Glutamatergic neuron (in vitro differentiated cells): ENCODE measurements at regions not wholly inside any gene's neighbourhood (a gene's known extent, or its start where the extent isn't known, plus 50 kb on each side); places are given as distances from the start of the nearest gene placed in this dataset.
"Not testable (repeated sequence)": the region's sequence is repeated elsewhere in the genome, so short reads cannot be mapped to it uniquely, and the experiment has no call there.

Experiments used
- DNase-seq: peaks from one replicate; pipeline ENCODE4 v3.0.0; 2022
- H3K27ac Mint-ChIP-seq: one replicate; pipeline ENCODE4 v1.8.0; 2020; ENCODE audit warnings: mild to moderate bottlenecking, mixed read lengths, inconsistent platforms; ENCODE audit not compliant: unreplicated experiment
- H3K27me3 Mint-ChIP-seq: one replicate; pipeline ENCODE4 v1.8.0; 2020; ENCODE audit warnings: mild to moderate bottlenecking, moderate library complexity, mixed read lengths, inconsistent platforms; ENCODE audit not compliant: unreplicated experiment
- H3K36me3 Mint-ChIP-seq: one replicate; pipeline ENCODE4 v1.8.0; 2020; ENCODE audit warnings: mild to moderate bottlenecking, mixed read lengths, inconsistent platforms; ENCODE audit not compliant: unreplicated experiment
- H3K4me1 Mint-ChIP-seq: one replicate; pipeline ENCODE4 v1.8.0; 2020; ENCODE audit warnings: mild to moderate bottlenecking, low read depth, mixed read lengths, inconsistent platforms; ENCODE audit not compliant: unreplicated experiment
- H3K4me3 Mint-ChIP-seq: one replicate; pipeline ENCODE4 v1.8.0; 2020; ENCODE audit warnings: mild to moderate bottlenecking, mixed read lengths, inconsistent platforms; ENCODE audit not compliant: unreplicated experiment
- H3K9me3 Mint-ChIP-seq: one replicate; pipeline ENCODE4 v1.8.0; 2020; ENCODE audit warnings: mild to moderate bottlenecking, moderate library complexity, mixed read lengths, inconsistent platforms; ENCODE audit not compliant: unreplicated experiment
- TF ChIP-seq, protein P1 (sequence below): fragments of 200-600 bp; sonication (generic); IDR thresholded peaks from one replicate; pipeline ENCODE4 v1.5.0; 2021; ENCODE audit not compliant: partially characterized antibody, unreplicated experiment

DNA sequence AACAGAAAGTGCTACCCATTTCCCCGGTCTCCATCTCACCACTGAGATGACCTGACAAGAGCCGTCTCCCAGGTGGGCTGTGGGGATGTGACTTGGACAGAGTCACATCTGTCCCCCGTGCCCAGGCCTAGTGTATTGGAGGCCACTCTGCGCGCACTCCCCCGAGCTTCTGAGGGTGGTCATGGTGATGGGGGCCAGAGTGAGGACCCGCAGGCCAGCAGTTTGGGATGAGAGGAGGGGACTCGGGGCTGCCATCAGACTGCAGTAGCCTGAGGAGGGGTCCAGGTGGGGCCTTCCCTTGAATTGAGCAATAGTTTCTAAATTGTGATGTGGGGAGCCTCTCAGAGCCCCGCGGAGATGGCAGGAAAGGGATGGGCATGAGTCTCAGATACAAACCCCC lies 852.6 kb downstream of the TBC1D22A start:
- TF ChIP-seq, protein P1, sequence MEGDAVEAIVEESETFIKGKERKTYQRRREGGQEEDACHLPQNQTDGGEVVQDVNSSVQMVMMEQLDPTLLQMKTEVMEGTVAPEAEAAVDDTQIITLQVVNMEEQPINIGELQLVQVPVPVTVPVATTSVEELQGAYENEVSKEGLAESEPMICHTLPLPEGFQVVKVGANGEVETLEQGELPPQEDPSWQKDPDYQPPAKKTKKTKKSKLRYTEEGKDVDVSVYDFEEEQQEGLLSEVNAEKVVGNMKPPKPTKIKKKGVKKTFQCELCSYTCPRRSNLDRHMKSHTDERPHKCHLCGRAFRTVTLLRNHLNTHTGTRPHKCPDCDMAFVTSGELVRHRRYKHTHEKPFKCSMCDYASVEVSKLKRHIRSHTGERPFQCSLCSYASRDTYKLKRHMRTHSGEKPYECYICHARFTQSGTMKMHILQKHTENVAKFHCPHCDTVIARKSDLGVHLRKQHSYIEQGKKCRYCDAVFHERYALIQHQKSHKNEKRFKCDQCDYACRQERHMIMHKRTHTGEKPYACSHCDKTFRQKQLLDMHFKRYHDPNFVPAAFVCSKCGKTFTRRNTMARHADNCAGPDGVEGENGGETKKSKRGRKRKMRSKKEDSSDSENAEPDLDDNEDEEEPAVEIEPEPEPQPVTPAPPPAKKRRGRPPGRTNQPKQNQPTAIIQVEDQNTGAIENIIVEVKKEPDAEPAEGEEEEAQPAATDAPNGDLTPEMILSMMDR: no peak
- Mint-ChIP-seq H3K36me3 (peaks cover 8% of the 10 kb centered on the region), H3K9me3 (peaks cover 29% of the 10 kb centered on the region), H3K27ac (no peak overlapping the region), H3K27me3 (peaks cover 7% of the 10 kb centered on the region), H3K4me1 (no peaks in the 10 kb centered on the region), H3K4me3 (no peak overlapping the region)
- no peak for DNase-seq

DNA sequence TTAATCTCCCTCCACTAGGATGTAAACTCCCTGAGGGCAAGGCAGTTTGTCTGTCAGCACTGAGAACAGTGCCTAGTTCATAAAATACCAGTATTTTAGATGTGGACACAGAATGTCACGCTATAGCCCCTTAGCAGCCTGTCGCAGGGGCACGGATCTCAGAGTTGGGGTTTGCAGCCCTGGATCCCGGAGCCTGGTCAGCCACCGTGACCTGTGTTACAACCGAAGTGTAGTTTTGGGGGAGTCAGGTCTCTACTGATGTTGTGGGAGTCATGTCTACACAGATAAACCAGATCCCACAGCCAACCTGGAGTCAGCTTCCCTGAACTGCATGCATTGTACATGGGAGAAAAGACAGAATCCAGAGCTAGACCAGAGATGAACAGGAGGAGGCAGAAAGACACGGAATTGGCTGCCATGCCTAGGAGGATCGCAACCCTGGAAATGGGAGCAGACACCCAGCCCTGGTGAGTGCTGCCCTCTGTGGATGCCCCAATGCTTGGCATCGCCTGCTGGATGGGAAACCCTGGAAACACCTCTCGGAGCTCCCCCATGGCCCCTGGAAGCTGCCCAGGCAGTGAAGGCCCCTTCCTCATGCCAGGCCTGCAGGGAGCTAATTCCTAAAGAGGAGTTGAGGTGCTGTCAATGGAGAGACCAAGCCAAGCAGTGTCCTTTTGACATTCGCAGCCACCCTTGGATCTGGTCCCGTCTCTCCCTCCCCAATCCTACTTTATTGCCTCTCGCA lies 851.3 kb downstream of the TBC1D22A start:
- Mint-ChIP-seq H3K27me3 (peaks cover 7% of the 10 kb centered on the region), H3K4me3 (no peak overlapping the region), H3K36me3 (peaks cover 8% of the 10 kb centered on the region), H3K27ac (no peak overlapping the region), H3K4me1 (no peaks in the 10 kb centered on the region), H3K9me3 (peaks cover 33% of the 10 kb centered on the region)
- TF ChIP-seq, protein P1: no peak
- no peak for DNase-seq

DNA sequence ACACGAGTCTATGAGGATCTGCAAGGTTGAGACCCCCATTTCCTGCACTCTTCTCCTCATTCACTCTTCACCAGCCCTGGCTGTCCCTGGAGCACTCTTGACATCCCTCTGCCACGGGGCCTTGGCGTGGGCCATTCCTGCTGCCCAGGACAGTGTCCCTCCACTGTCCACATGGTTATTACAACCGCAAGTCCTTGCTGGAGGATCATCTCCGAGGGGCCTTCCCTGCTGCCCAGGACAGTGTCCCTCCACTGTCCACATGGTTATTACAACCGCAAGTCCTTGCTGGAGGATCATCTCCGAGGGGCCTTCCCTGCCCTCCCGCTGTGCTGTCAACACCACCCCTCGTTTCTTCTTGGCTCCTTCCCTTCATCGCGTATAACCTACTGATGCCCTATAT lies 850.7 kb downstream of the TBC1D22A start:
- H3K27me3 Mint-ChIP-seq, H3K27ac Mint-ChIP-seq, H3K4me1 Mint-ChIP-seq, H3K4me3 Mint-ChIP-seq, H3K36me3 Mint-ChIP-seq, DNase-seq: not testable (repeated sequence)
- peaks cover 33% of the 10 kb centered on the region for H3K9me3 Mint-ChIP-seq

DNA sequence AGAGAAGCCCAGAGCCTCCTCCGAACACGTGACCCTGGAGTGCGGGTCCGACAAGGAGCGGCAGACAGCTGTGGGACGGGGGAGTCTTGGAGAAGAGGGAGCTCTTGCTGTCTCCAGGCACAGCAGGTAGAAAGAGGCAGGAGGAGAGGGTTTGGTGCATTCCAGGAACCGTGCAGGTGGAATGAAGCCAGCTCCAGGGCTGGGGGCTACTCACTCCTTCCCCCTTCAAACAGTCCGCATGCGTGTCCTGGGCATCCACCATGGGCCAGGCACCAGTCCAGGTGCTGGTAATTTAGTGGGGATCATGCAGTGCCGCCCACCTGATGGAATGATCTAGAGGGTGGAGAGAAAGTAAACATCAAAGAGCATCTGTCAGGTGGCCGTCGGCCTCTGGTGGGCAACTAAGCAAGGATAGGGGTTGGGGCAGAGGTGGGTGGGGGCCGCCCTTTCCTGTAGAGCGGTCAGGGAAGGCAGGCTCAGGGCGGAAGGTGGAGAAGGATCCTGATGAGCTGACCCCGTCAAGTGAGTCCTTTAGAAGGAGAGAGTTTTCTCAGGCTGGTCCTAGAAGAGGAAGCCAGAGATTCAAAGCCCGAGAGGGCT lies 850.0 kb downstream of the TBC1D22A start:
- TF ChIP-seq, protein P1: no peak
- H3K4me3 Mint-ChIP-seq: no peak overlapping the region
- H3K36me3 Mint-ChIP-seq: peaks cover 8% of the 10 kb centered on the region
- peaks cover 32% of the 10 kb centered on the region for H3K9me3 Mint-ChIP-seq
- H3K27ac Mint-ChIP-seq: peak overlapping the region; percentile 17
- H3K27me3 Mint-ChIP-seq: peaks cover 7% of the 10 kb centered on the region
- DNase-seq: no peak
- no peaks in the 10 kb centered on the region for H3K4me1 Mint-ChIP-seq

DNA sequence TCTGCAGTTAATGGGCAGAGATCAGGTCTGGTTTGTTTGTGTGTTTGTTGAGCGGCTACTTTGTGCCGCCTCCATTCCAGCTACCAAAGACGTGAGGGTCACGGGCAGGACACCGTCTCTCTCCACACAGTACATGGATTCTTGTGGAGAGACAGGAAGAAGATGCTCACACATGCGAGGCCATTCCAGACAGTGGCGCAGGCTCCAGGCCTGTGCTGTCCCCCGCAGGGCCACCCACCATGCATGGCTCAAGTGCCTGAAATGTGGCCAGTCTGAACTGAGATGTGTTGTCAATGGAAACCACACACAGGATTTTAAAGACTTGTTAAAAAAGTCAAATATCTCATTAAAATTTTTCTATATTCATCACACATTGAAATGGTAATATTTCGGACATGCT lies 848.3 kb downstream of the TBC1D22A start:
- Mint-ChIP-seq H3K9me3 (peaks cover 27% of the 10 kb centered on the region), H3K27ac (no peak overlapping the region), H3K4me3 (no peak overlapping the region), H3K4me1 (no peaks in the 10 kb centered on the region), H3K36me3 (no peaks in the 10 kb centered on the region), H3K27me3 (peaks cover 7% of the 10 kb centered on the region)
- no peak for DNase-seq
- TF ChIP-seq, protein P1: no peak
